PC-9 (cell line): ENCODE measurements at regions not wholly inside any gene's neighbourhood (a gene's known extent, or its start where the extent isn't known, plus 50 kb on each side); places are given as distances from the start of the nearest gene placed in this dataset.

Experiments used
- CTCF ChIP-seq: fragments of 200-600 bp; sonication (generic); conservative IDR thresholded peaks from 2 replicates; pipeline ENCODE4 v1.6.1; 2017; ENCODE audit warnings: mixed run types, antibody characterized with exemption, mild to moderate bottlenecking, moderate library complexity
- EZH2 ChIP-seq: fragments of 200-600 bp; sonication (generic); IDR thresholded peaks from 2 replicates; pipeline ENCODE4 v1.8.0; 2017; ENCODE audit warnings: antibody characterized with exemption, low read depth

- TF ChIP-seq CTCF: no peak
- TF ChIP-seq EZH2: no peak
Measured at GRCh38 chr12:30072824-30073223, 289.1 kb upstream of the TMTC1 start.
